Fibroblast of mammary gland (primary cell): ENCODE measurements at regions not wholly inside any gene's neighbourhood (a gene's known extent, or its start where the extent isn't known, plus 50 kb on each side); places are given as distances from the start of the nearest gene placed in this dataset.

Experiments
- DNase-seq: peaks from one replicate; pipeline ENCODE4 v3.0.0-alpha.2; 2010; ENCODE audit warnings: low read depth
- H3K4me3 ChIP-seq: 2 replicates; pipeline ENCODE4 v1.5.1; 2011; ENCODE audit warnings: low read depth, mild to moderate bottlenecking, low read length, moderate library complexity; ENCODE audit not compliant: control insufficient read depth
- TF ChIP-seq, protein P1 (sequence below): conservative IDR thresholded peaks from 2 replicates; pipeline ENCODE4 v1.5.1; 2011; ENCODE audit warnings: low read depth, low read length, inconsistent platforms; ENCODE audit not compliant: control insufficient read depth, insufficient read depth

DNA sequence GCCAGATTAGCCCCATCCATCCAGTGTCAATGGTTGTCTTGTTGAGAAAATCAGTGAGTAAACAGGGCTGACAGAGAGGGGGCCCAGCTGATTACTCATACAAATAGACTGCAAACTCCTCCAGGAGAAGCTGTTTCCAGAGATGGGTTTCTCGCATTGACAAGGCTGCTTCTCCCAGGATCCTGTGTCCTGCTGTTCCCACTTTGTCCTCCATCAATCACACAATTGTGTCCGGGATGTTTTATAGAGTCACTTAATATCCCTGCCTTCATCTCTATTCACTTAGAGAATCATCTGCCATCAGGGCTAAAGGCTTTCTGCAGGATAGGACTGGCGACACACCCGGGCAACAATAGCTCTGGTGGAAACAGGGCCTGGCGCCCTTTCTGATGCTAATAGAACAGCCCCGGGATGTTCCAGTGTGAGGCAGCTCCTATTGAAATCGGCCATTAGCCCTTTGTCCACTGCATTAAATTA is 71.7 kb upstream of the TBCA start:
- TF ChIP-seq, protein P1, sequence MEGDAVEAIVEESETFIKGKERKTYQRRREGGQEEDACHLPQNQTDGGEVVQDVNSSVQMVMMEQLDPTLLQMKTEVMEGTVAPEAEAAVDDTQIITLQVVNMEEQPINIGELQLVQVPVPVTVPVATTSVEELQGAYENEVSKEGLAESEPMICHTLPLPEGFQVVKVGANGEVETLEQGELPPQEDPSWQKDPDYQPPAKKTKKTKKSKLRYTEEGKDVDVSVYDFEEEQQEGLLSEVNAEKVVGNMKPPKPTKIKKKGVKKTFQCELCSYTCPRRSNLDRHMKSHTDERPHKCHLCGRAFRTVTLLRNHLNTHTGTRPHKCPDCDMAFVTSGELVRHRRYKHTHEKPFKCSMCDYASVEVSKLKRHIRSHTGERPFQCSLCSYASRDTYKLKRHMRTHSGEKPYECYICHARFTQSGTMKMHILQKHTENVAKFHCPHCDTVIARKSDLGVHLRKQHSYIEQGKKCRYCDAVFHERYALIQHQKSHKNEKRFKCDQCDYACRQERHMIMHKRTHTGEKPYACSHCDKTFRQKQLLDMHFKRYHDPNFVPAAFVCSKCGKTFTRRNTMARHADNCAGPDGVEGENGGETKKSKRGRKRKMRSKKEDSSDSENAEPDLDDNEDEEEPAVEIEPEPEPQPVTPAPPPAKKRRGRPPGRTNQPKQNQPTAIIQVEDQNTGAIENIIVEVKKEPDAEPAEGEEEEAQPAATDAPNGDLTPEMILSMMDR: no peak
- H3K4me3 ChIP-seq: no peak overlapping the region

DNA sequence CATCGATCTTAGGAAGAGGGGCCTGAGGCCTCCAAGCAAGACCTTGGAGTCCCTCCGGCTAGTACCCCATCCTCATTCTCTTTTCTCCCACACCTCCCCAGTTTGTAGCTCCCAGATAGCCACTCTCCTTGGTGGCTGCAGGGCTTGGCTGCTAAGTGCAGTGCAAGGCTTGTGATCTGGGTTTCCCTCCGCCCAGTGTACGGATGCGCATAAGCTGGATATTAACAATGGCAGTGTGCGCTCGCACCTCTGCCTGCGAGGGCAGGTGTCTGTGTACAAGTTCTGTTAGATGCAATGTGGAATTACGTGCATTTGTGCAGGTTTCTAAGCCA is 71.0 kb upstream of the TBCA start:
- no peak for DNase-seq
- no peak overlapping the region for H3K4me3 ChIP-seq
- TF ChIP-seq, protein P1: no peak

More for the DNA sequence above, 71.7 kb upstream of the TBCA start:
- DNase-seq: no peak

DNA sequence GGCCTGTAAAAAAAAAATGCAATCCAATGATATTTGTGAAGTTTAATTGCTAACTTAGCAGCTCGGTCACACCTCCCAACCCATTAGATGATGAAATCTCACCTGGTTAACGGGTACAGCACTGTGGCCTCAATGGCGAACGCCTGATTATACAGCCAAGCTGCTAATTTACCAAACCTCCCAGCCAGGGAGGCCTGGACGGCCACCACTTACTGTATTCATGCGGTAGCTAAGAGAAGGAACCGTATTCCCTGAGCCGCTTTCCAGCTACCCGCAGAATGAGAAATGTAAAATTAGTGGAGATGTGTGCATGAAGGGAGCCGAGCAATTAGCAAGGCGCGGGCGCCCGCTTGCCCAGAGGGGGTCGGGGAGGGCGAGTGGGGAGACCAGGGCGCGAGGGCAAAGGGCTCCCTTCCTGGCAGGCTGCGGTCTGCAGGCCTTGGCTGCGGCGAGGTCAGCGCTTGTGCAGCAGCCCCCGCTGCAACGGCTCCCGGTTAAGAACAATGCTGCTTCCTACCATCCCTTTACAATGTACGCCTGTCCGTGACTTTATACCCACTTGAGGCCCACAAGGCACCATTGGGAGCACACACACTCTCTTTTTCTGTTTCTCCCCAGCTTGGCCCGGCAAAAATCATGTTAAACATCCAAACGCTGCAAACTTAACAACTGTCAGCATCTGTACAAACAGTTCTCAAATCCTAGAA is 70.4 kb upstream of the TBCA start:
- TF ChIP-seq, protein P1: no peak
- no peak overlapping the region for H3K4me3 ChIP-seq
- DNase-seq: no peak

DNA sequence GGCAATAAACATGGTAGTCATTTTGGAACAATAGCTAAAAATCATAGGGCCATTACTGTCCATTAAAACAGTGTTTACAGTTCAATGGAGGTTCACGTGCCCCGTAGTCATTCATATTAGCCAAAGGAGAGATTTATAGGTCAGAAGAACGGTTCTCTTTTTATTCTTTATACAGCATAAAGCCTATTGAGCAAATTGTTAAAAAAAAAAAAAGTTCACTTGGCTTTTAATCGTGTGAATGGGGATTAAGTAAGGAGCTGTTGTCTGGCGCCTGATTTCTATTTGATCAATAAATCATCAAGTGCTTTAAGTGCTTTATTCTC is 69.1 kb upstream of the TBCA start:
- TF ChIP-seq, protein P1: no peak
- H3K4me3 ChIP-seq: no peak overlapping the region
- DNase-seq: no peak

DNA sequence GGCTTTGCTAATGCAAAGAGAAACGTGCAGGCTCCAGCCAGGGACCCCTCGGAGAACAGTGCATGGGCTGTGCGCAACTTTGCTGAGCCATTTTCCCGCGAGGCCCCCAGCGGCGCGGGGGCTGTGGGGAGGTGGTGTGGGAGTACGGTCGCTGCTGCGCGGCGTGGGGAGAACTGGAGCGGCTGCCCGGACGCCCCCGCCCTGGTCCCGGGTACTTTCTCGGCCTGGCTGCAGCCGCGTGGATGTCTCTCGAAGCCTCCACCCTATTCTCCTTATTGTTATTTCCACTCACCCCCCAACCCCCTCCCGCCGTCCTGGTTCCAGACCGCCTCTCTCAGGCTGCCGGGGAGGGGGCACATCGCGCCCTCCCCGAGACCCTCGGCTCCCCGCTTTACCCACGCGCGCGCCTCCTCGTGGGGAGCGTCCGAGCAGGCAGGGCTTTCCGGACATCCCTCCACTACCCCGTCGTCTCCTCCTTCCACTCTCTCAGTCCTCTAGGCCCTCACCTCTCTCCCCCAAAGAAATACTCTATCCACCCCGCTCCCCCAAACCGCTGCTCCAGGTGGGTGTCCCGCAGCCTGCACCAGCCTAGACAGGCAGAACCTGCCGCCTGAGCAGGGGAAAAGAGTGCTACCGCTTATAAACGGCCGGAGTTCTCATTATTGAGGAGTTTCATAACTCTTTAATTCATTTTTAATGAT is 68.6 kb upstream of the TBCA start:
- no peak for DNase-seq
- TF ChIP-seq, protein P1: no peak
- peak overlapping the region; percentile 26 for H3K4me3 ChIP-seq

DNA sequence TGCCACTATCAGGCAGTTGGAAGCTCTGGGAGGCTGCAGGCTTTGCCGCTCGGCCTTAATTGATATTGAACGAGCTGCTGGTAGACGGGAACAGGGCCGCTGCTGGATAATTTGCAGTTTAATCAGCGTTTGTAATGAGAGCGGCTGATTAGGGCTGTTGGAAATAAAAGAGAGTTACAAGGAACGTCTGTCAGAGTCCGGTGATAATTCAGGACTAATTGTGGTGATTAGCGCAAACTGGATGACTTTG is 68.2 kb upstream of the TBCA start:
- H3K4me3 ChIP-seq: peak overlapping the region; percentile 26
- TF ChIP-seq, protein P1: no peak
- DNase-seq: peak; percentile 12
